C4-2B (cell line): ENCODE measurements at regions not wholly inside any gene's neighbourhood (a gene's known extent, or its start where the extent isn't known, plus 50 kb on each side); places are given as distances from the start of the nearest gene placed in this dataset.

Experiments
- ZFX ChIP-seq: fragments of 450-650 bp; IDR thresholded peaks from 2 replicates; pipeline ENCODE4 v1.6.1; 2017
- TF ChIP-seq, protein P1 (sequence below): fragments of 450-650 bp; conservative IDR thresholded peaks from 2 replicates; pipeline ENCODE4 v1.5.1; 2017; ENCODE audit warnings: mild to moderate bottlenecking

DNA sequence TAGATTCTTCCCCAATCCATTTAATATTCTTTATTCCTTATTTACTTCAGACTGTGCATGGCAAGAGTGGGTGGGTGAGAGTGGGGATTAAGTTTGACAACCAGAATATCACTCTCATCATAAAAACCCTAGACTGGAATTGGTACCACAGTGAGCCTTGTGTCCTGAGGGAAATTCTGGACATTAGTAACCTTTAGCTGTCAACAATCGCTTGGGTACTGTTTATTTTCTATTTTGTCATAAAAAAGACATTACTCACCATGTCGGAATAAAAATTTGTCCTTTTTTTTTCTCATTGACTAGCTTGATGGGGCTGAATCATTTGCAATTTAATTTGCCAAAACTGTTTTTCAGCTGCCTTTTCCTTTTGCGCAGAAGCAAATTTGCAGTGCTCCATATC, 176.1 kb upstream of the SEMA3C start:
- TF ChIP-seq, protein P1, sequence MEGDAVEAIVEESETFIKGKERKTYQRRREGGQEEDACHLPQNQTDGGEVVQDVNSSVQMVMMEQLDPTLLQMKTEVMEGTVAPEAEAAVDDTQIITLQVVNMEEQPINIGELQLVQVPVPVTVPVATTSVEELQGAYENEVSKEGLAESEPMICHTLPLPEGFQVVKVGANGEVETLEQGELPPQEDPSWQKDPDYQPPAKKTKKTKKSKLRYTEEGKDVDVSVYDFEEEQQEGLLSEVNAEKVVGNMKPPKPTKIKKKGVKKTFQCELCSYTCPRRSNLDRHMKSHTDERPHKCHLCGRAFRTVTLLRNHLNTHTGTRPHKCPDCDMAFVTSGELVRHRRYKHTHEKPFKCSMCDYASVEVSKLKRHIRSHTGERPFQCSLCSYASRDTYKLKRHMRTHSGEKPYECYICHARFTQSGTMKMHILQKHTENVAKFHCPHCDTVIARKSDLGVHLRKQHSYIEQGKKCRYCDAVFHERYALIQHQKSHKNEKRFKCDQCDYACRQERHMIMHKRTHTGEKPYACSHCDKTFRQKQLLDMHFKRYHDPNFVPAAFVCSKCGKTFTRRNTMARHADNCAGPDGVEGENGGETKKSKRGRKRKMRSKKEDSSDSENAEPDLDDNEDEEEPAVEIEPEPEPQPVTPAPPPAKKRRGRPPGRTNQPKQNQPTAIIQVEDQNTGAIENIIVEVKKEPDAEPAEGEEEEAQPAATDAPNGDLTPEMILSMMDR: no peak
- no peak for TF ChIP-seq ZFX
